Endothelial cell (in vitro differentiated cells): ENCODE measurements at regions not wholly inside any gene's neighbourhood (a gene's known extent, or its start where the extent isn't known, plus 50 kb on each side); places are given as distances from the start of the nearest gene placed in this dataset.

Experiments
- DNase-seq: peaks from one replicate; pipeline ENCODE4 v3.0.0; 2021; ENCODE audit warnings: low spot score
- H3K27ac Mint-ChIP-seq: one replicate; pipeline ENCODE4 v1.8.0; 2021; ENCODE audit warnings: mixed read lengths, inconsistent platforms; ENCODE audit not compliant: unreplicated experiment
- H3K27me3 Mint-ChIP-seq: one replicate; pipeline ENCODE4 v1.8.0; 2021; ENCODE audit warnings: mild to moderate bottlenecking, moderate library complexity, mixed read lengths, inconsistent platforms; ENCODE audit not compliant: unreplicated experiment
- H3K36me3 Mint-ChIP-seq: one replicate; pipeline ENCODE4 v1.8.0; 2021; ENCODE audit warnings: mild to moderate bottlenecking, low read depth, mixed read lengths, inconsistent platforms; ENCODE audit not compliant: unreplicated experiment
- H3K4me1 Mint-ChIP-seq: one replicate; pipeline ENCODE4 v1.8.0; 2021; ENCODE audit warnings: mild to moderate bottlenecking, mixed read lengths, inconsistent platforms; ENCODE audit not compliant: unreplicated experiment
- H3K4me3 Mint-ChIP-seq: one replicate; pipeline ENCODE4 v1.8.0; 2021; ENCODE audit warnings: mild to moderate bottlenecking, mixed read lengths, inconsistent platforms; ENCODE audit not compliant: unreplicated experiment
- H3K9me3 Mint-ChIP-seq: one replicate; pipeline ENCODE4 v1.8.0; 2021; ENCODE audit warnings: mixed read lengths, inconsistent platforms; ENCODE audit not compliant: unreplicated experiment
- TF ChIP-seq, protein P1 (sequence below): fragments of 200-600 bp; sonication (generic); IDR thresholded peaks from one replicate; pipeline ENCODE4 v1.5.0; 2021; ENCODE audit warnings: antibody characterized with exemption; ENCODE audit not compliant: unreplicated experiment

DNA sequence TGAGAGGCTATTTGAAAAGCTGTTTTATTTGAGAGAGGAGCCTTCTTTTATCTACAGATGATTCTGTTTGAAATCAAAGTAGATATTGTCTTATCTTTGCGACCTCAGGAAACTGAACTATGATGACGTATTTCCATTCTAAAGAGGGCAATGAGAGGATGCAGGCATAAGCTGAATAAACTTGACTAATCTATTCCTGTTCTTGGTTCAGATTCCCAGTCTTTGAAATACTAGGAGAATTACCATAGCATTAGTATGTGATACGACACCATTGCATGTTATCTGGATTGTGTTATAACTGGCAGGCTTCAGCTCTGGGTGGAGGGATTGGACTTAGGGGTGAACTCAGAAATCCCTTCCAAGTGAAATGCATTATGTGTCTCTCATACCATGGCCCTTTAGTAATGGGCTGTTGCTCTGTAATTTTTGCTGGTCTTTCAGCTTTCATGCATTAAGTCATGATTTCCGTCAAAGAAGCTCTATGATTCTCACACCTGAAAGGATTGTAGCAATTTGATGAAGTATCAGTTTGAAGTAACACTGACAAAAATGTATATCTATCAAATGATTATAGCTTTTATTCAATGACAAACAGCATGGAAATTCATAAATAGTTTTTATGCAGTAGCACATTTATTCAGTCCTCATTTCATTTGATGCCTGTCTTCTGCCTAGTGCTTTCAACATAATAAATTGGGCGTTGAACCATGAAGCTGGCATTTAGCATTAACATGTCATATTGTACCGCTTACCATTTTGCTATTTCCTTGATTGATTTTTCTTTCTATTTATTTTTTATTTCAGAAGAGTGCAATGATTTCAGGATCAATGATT lies 138.4 kb upstream of the SPACA1 start:
- Mint-ChIP-seq H3K36me3 (no peaks in the 10 kb centered on the region), H3K9me3 (no peaks in the 10 kb centered on the region), H3K27ac (no peak overlapping the region), H3K4me1 (peaks cover under 1% of the 10 kb centered on the region), H3K27me3 (no peaks in the 10 kb centered on the region), H3K4me3 (no peak overlapping the region)
- TF ChIP-seq, protein P1, sequence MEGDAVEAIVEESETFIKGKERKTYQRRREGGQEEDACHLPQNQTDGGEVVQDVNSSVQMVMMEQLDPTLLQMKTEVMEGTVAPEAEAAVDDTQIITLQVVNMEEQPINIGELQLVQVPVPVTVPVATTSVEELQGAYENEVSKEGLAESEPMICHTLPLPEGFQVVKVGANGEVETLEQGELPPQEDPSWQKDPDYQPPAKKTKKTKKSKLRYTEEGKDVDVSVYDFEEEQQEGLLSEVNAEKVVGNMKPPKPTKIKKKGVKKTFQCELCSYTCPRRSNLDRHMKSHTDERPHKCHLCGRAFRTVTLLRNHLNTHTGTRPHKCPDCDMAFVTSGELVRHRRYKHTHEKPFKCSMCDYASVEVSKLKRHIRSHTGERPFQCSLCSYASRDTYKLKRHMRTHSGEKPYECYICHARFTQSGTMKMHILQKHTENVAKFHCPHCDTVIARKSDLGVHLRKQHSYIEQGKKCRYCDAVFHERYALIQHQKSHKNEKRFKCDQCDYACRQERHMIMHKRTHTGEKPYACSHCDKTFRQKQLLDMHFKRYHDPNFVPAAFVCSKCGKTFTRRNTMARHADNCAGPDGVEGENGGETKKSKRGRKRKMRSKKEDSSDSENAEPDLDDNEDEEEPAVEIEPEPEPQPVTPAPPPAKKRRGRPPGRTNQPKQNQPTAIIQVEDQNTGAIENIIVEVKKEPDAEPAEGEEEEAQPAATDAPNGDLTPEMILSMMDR = no peak
- DNase-seq = no peak

DNA sequence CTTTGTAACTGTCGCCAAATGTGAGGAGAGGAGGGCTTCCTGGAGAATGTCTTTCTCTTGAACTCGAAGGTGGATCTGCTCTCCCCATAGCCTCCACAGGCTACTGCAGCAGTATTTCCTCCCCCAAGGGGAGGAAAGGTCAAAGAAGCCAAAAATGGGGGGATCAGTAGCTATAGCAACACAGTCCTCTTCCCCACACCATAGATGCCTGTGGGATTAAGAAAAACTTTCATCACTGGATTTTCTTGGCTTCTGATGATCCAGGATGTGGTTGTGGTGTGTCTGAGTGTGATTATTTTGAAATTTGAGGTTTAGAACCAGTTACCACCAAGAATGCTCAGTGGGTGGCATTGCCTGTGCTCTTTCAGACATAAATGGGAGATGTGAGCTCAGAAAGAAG lies 140.1 kb upstream of the SPACA1 start:
- TF ChIP-seq, protein P1 = no peak
- Mint-ChIP-seq H3K27me3 (no peaks in the 10 kb centered on the region), H3K27ac (no peak overlapping the region), H3K9me3 (no peaks in the 10 kb centered on the region), H3K4me1 (peaks cover 6% of the 10 kb centered on the region), H3K36me3 (no peaks in the 10 kb centered on the region), H3K4me3 (no peak overlapping the region)
- DNase-seq = no peak

DNA sequence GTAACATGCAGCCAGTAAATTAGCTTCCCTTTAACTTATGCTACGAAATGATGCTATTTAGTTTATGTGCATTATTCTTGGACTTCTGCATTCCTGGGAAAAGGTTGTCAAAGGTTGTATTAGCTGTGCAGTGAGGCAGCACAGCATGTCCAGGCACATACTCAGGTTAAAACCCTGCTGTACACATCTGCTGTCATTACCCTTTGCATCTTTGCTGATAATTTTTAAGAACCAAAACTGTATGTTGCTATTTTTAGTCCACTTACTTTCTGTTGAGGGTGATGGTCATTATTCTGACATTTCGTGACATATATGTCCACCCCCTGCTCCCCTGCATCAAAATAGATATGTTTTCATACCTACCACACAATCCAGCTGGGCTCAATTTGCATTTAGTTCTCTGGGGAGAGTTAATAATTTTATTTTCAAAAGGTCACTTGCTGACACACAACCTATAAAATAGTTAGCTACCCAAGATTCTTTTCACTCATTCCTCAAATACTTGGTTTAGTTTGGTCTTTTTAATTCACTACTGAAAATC lies 142.5 kb upstream of the SPACA1 start:
- no peak for DNase-seq
- Mint-ChIP-seq H3K9me3 (no peaks in the 10 kb centered on the region), H3K36me3 (no peaks in the 10 kb centered on the region), H3K4me3 (no peak overlapping the region), H3K4me1 (peaks cover 6% of the 10 kb centered on the region), H3K27ac (no peak overlapping the region), H3K27me3 (no peaks in the 10 kb centered on the region)
- TF ChIP-seq, protein P1 = no peak

DNA sequence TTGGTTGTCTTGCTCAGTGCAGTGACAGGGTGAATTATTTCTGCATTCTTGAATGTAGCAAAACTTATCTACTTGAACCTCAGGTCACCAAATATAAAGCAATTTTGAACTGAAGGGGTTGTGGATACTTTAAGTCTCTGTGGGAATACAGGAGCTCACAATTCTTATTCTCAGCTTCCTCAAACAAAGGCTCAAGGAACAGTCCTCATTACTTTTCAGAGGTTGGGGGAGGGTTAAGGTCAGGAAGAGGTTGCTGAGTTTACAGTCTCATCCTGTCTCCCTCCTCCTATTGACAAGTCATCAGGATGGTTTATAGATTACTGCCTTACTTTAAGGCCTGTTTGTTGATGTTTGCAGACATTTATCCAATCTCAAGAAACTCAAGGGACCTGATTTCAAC lies 143.6 kb upstream of the SPACA1 start:
- H3K27me3 Mint-ChIP-seq = no peaks in the 10 kb centered on the region
- no peak overlapping the region for H3K27ac Mint-ChIP-seq
- no peak overlapping the region for H3K4me3 Mint-ChIP-seq

More for the DNA sequence above, 143.6 kb upstream of the SPACA1 start:
- DNase-seq = no peak
- Mint-ChIP-seq H3K4me1 (peaks cover 6% of the 10 kb centered on the region), H3K36me3 (no peaks in the 10 kb centered on the region), H3K9me3 (no peaks in the 10 kb centered on the region)
- TF ChIP-seq, protein P1 = no peak
